Fibroblast of lung (primary cell): ENCODE measurements at regions not wholly inside any gene's neighbourhood (a gene's known extent, or its start where the extent isn't known, plus 50 kb on each side); places are given as distances from the start of the nearest gene placed in this dataset.

Source experiments
- EZH2 ChIP-seq: IDR thresholded peaks from 2 replicates; pipeline ENCODE4 v1.5.1; 2012; ENCODE audit warnings: low read length, control low read depth, mild to moderate bottlenecking; ENCODE audit errors: missing control alignments
- TF ChIP-seq, protein P1 (sequence below), 2 donors: IDR thresholded peaks in 1 of 2; conservative IDR thresholded peaks in 1 of 2; 1 replicate in 1 of 2; 2 replicates in 1 of 2; pipeline ENCODE4 v1.5.1; 2011 to 2012; ENCODE audit warnings: low read length in 2 of 2, control low read depth in 1 of 2, inconsistent platforms in 1 of 2, low read depth in 1 of 2, mild to moderate bottlenecking in 1 of 2

DNA sequence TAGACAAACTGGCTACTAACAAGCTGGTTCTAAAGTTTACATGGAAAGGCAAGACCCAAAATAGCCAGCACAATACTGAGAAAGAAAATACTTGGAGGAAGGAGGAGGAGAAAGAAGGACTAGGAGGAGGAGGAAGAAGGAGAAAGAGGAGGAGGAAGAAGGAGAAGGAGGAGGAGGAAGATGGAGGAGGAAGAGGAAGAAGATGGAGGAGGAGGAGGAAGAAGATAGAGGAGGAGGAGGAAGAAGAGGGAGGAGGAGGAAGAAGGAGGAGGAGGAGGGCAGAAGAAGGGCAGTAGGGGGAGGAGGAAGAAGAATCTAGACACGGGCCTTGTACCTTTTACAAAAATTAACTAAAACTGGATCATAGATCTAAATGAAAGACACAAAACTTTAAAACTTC, 92.6 kb downstream of the METTL4 start:
- TF ChIP-seq, protein P1, sequence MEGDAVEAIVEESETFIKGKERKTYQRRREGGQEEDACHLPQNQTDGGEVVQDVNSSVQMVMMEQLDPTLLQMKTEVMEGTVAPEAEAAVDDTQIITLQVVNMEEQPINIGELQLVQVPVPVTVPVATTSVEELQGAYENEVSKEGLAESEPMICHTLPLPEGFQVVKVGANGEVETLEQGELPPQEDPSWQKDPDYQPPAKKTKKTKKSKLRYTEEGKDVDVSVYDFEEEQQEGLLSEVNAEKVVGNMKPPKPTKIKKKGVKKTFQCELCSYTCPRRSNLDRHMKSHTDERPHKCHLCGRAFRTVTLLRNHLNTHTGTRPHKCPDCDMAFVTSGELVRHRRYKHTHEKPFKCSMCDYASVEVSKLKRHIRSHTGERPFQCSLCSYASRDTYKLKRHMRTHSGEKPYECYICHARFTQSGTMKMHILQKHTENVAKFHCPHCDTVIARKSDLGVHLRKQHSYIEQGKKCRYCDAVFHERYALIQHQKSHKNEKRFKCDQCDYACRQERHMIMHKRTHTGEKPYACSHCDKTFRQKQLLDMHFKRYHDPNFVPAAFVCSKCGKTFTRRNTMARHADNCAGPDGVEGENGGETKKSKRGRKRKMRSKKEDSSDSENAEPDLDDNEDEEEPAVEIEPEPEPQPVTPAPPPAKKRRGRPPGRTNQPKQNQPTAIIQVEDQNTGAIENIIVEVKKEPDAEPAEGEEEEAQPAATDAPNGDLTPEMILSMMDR (conservative IDR thresholded peaks at IDR 0.05 in 1 of 2, IDR thresholded peaks at IDR 0.05 in 1 of 2; ENCODE audit: low read depth in 1 of 2, low read length in 2 of 2), result no peak
- no peak for TF ChIP-seq EZH2
